K562 (cell line): ENCODE measurements at regions not wholly inside any gene's neighbourhood (a gene's known extent, or its start where the extent isn't known, plus 50 kb on each side); places are given as distances from the start of the nearest gene placed in this dataset.

Experiments used
- ARID1B ChIP-seq: fragments of 450-650 bp; IDR thresholded peaks from 2 replicates; pipeline ENCODE4 v1.6.1; 2016; ENCODE audit warnings: antibody characterized with exemption, mild to moderate bottlenecking, inconsistent platforms
- CBFA2T2 ChIP-seq: fragments of 450-650 bp; conservative IDR thresholded peaks from 2 replicates; pipeline ENCODE4 v1.6.1; 2017; ENCODE audit warnings: mild to moderate bottlenecking
- CBFA2T3 ChIP-seq: fragments of 450-650 bp; IDR thresholded peaks from 2 replicates; pipeline ENCODE4 v1.6.1; 2017
- CTBP1 ChIP-seq: fragments of 450-650 bp; IDR thresholded peaks from 2 replicates; pipeline ENCODE4 v1.6.1; 2016; ENCODE audit warnings: borderline replicate concordance
- CXXC5 ChIP-seq: fragments of 250-450 bp; sonication (Bioruptor Pico); IDR thresholded peaks from 2 replicates; pipeline ENCODE4 v1.8.0; 2022; ENCODE audit warnings: inconsistent platforms, mild to moderate bottlenecking, moderate library complexity
- EP300 ChIP-seq: IDR thresholded peaks from 2 replicates; pipeline ENCODE4 v1.6.1; 2012; ENCODE audit warnings: low read length, improper control_type of control experiment
- FOSL1 ChIP-seq: fragments of 200-800 bp; sonication (Bioruptor generic); conservative IDR thresholded peaks from 2 replicates; pipeline ENCODE4 v1.6.1; 2016; ENCODE audit warnings: missing genetic modification characterization, missing compliant biosample characterization
- HDAC2 ChIP-seq: fragments of 450-650 bp; IDR thresholded peaks from 2 replicates; pipeline ENCODE4 v1.6.1; 2016; ENCODE audit warnings: mild to moderate bottlenecking
- JUND ChIP-seq, 2 experiments: IDR thresholded peaks; 2 replicates in 1 of 2; 3 replicates in 1 of 2; pipeline ENCODE4 v1.6.1; 2011; ENCODE audit warnings: borderline replicate concordance in 2 of 2, low read depth in 2 of 2, low read length in 2 of 2, improper control_type of control experiment in 1 of 2, missing biosample characterization in 1 of 2, missing genetic modification characterization in 1 of 2, missing genetic modification reagents in 1 of 2
- MAFG ChIP-seq: fragments of 450-650 bp; conservative IDR thresholded peaks from 2 replicates; pipeline ENCODE4 v1.6.1; 2016; ENCODE audit warnings: missing genetic modification characterization, missing compliant biosample characterization
- NFE2 ChIP-seq: IDR thresholded peaks from 2 replicates; pipeline ENCODE4 v1.6.1; 2014; ENCODE audit warnings: antibody characterized with exemption, low read depth
- SP1 ChIP-seq: sonication (generic); formaldehyde crosslinking; IDR thresholded peaks from 2 replicates; pipeline ENCODE4 v1.8.1; 2022; ENCODE audit warnings: mild to moderate bottlenecking, missing genetic modification reagents
- TFAP4 ChIP-seq: sonication (generic); formaldehyde crosslinking; IDR thresholded peaks from 2 replicates; pipeline ENCODE4 v1.8.0; 2022; ENCODE audit warnings: missing genetic modification reagents, mild to moderate bottlenecking, moderate library complexity, borderline replicate concordance
- ZBTB2 ChIP-seq: fragments of 450-650 bp; IDR thresholded peaks from 2 replicates; pipeline ENCODE4 v1.6.1; 2016; ENCODE audit warnings: antibody characterized with exemption

- TF ChIP-seq SP1 (CRISPR knock-in tag) (peak; percentile 42; the same call in 1 of the 2 replicates), CBFA2T2 (peak; percentile 74), CTBP1 (peak; percentile 87), TFAP4 (CRISPR knock-in tag) (peak; percentile 84), ZBTB2 (peak; percentile 76), HDAC2 (peak; percentile 77), ARID1B (peak; percentile 92), NFE2 (peak; percentile 94), JUND (IDR thresholded peaks at IDR 0.05; ENCODE audit: borderline replicate concordance, low read depth, low read length) (peak; percentile 75), JUND (tag; IDR thresholded peaks at IDR 0.05; ENCODE audit: borderline replicate concordance, low read depth, low read length) (peak; percentile 67; the same call in 2 of the 3 replicates), FOSL1 (tag) (peak; percentile 69), CBFA2T3 (peak; percentile 88), MAFG (tag) (peak; percentile 100), CXXC5 (peak; percentile 84), EP300 (peak; percentile 62; the same call in 1 of the 2 replicates)
Measured at GRCh38 chr6:90358036-90358770, 61.6 kb upstream of the BACH2 start (continued).
